ENCODE measurements at regions not wholly inside any gene's neighbourhood (a gene's known extent, or its start where the extent isn't known, plus 50 kb on each side); places are given as distances from the start of the nearest gene placed in this dataset.

DNA sequence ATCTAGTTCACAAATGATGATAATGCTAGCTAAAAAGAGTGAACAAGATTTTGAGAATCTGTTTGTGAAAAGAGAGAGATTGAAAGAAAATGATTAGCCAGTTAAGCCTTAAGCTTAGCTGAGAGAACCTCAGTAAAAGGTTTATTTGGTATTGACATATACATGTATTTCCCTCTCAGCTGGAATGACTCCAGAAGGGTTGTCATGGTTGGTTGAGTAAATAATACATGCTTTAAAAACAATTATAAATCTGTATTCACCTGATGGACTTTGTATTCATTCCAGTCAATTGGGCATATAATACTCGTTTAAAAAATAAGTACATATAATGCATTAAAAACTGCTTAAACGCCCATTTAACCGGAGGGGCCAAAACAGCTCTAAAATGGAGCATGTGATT is 181.4 kb downstream of the GRB14 start:
- TF ChIP-seq, protein P1, sequence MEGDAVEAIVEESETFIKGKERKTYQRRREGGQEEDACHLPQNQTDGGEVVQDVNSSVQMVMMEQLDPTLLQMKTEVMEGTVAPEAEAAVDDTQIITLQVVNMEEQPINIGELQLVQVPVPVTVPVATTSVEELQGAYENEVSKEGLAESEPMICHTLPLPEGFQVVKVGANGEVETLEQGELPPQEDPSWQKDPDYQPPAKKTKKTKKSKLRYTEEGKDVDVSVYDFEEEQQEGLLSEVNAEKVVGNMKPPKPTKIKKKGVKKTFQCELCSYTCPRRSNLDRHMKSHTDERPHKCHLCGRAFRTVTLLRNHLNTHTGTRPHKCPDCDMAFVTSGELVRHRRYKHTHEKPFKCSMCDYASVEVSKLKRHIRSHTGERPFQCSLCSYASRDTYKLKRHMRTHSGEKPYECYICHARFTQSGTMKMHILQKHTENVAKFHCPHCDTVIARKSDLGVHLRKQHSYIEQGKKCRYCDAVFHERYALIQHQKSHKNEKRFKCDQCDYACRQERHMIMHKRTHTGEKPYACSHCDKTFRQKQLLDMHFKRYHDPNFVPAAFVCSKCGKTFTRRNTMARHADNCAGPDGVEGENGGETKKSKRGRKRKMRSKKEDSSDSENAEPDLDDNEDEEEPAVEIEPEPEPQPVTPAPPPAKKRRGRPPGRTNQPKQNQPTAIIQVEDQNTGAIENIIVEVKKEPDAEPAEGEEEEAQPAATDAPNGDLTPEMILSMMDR (IDR thresholded peaks at IDR 0.05), result no peak
- TF ChIP-seq POLR2A (IDR thresholded peaks at IDR 0.05), result no peak
- Histone ChIP-seq H3K36me3 (no peaks in the 10 kb centered on the region), H3K27me3 (no peaks in the 10 kb centered on the region), H3K27ac (no peak overlapping the region), H3K4me3 (no peak overlapping the region), H3K4me1 (no peaks in the 10 kb centered on the region), H3K9me3 (no peaks in the 10 kb centered on the region)
- no peak for DNase-seq
- intact Hi-C loops (cut with DNase I; ENCODE audit: low total_unique reads), result no loop called here

DNA sequence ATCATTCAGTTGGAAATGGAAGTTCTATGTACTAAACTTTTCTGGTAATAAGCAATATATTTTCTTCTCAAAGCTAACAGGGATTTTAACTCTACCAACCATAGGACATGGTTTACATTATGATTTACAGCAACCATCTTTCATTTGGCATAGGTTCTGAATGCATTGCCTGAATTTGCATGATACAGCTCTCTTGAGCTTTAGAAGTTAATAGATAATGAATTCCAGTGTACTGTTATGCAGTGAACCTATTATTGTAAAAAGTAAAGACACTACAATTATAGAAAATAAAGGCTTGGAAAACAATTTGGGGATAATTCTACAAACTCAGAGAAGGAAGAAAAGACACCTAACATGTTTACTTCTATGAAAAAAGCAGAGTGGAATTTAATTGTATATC is 182.0 kb downstream of the GRB14 start:
- intact Hi-C loops (cut with DNase I; ENCODE audit: low total_unique reads), result no loop called here
- TF ChIP-seq POLR2A (IDR thresholded peaks at IDR 0.05), result no peak
- TF ChIP-seq, protein P1 (IDR thresholded peaks at IDR 0.05), result no peak
- H3K4me1 ChIP-seq, result no peaks in the 10 kb centered on the region

DNA sequence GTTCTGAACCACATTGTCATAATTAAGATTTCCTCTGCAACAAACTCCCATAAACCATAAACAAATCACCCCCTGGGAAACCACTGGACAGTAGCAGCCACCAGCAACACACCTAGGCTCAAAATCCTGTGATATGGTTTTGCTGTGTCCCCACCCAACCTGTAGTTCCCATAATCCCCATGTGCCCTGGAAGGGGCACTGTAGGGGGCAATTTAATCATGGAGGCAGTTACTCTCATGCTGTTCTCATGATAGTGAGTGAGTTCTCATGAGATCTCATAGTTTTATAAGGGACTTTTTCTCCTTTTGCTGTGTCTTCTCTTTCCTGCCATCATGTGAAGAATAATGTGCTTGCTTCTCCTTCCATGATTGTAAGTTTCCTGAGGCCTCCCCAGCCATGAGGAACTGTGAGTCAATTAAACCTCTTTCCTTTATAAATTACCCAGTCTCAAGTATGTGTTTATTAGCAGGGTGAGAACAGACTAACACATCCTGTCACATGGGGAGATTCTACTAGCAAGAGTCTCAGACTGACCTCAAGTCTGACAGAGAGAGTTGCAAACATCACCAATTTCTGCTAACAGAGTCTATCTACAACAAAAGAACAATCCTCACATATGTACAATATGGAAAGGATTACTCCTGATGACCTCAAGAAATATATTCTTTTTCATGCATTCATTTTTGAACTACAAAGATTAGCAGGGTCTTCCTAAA is 182.6 kb downstream of the GRB14 start:
- Histone ChIP-seq H3K27ac (no peak overlapping the region), H3K27me3 (no peaks in the 10 kb centered on the region), H3K36me3 (no peaks in the 10 kb centered on the region), H3K4me1 (no peaks in the 10 kb centered on the region), H3K4me3 (no peak overlapping the region), H3K9me3 (no peaks in the 10 kb centered on the region)
- TF ChIP-seq POLR2A (IDR thresholded peaks at IDR 0.05), result no peak
- TF ChIP-seq, protein P1 (IDR thresholded peaks at IDR 0.05), result no peak
- no peak for DNase-seq
- intact Hi-C loops (cut with DNase I; ENCODE audit: low total_unique reads), result no loop called here

More for the DNA sequence above, 182.0 kb downstream of the GRB14 start:
- Histone ChIP-seq H3K27ac (no peak overlapping the region), H3K4me3 (no peak overlapping the region), H3K36me3 (no peaks in the 10 kb centered on the region), H3K9me3 (no peaks in the 10 kb centered on the region), H3K27me3 (no peaks in the 10 kb centered on the region)
- no peak for DNase-seq

DNA sequence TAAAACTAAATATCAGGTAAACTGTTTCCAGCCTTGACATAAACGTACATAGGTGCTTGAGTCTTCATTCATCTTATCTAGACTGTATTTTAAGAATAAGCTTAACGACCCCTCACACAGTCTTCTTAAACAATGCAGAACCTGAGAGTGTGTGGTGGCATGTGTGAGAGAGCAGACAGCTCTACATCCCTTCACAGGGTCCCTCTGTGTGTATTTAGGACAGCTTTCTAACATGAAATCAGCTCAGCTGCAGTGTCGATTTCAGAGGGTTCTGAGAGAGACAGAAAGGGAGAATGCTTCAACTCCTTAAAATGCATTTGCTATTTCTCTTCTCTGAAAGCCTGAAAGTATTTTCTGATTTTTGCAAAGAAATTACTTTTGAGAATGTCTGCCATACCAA is 185.2 kb downstream of the GRB14 start:
- no peak for DNase-seq
- intact Hi-C loops (cut with DNase I; ENCODE audit: low total_unique reads), result no loop called here
- H3K36me3 ChIP-seq, result no peaks in the 10 kb centered on the region

DNA sequence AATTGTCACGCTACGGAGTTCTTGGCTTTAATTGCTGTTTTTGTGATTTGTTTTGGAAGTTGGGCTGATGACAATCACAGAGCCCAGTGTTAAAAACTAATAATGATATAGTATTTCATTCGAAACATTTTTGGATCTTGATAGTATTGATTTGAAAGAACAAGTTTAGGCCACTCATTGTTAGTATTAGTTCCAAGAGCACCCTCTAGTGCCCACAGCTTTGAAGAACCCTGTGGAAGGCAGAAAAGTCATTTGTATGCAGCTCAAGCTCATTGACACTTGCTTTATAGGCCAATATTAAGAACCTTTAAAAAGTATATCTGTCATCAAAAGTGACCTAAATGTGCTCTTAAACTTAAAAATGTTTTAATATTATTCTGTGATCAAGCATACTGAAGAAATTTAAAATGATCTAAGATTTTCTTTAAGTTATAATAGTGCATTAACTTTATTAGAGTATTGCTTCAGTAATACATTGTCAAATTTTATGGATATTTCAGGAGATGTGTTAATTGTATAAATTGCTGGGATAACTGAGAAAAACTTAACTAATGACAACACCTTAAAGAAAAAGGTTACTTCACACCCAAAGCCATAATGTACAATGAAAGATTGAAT is 191.0 kb downstream of the GRB14 start:
- H3K27ac ChIP-seq, result no peak overlapping the region
- DNase-seq, result no peak
- peaks cover 0 to 3% of the 10 kb centered on the region in 2 donors for H3K27me3 ChIP-seq
- intact Hi-C loops (cut with DNase I; ENCODE audit: low total_unique reads), result no loop called here
- no peaks in the 10 kb centered on the region for H3K36me3 ChIP-seq
- no peak overlapping the region for H3K4me3 ChIP-seq
- H3K9me3 ChIP-seq, result no peaks in the 10 kb centered on the region
- no peaks in the 10 kb centered on the region for H3K4me1 ChIP-seq
- no peak for TF ChIP-seq POLR2A (IDR thresholded peaks at IDR 0.05)
- TF ChIP-seq, protein P1 (IDR thresholded peaks at IDR 0.05), result peak in 1 of 4 experiments; percentile 9

More for the DNA sequence above, 185.2 kb downstream of the GRB14 start:
- TF ChIP-seq POLR2A (IDR thresholded peaks at IDR 0.05), result no peak
- TF ChIP-seq, protein P1 (IDR thresholded peaks at IDR 0.05), result no peak
- Histone ChIP-seq H3K9me3 (no peaks in the 10 kb centered on the region), H3K4me1 (no peaks in the 10 kb centered on the region), H3K27ac (no peak overlapping the region), H3K27me3 (no peaks in the 10 kb centered on the region), H3K4me3 (no peak overlapping the region)
